Transverse colon (tissue), 4 donors: ENCODE measurements at regions not wholly inside any gene's neighbourhood (a gene's known extent, or its start where the extent isn't known, plus 50 kb on each side); places are given as distances from the start of the nearest gene placed in this dataset.
"Not testable (repeated sequence)": the region's sequence is repeated elsewhere in the genome, so short reads cannot be mapped to it uniquely, and the experiment has no call there.

Source experiments
- DNase-seq: peaks from one replicate; pipeline ENCODE4 v3.0.0-alpha.2; 2019
- H3K27ac ChIP-seq, 4 donors: fragments of 200-600 bp; sonication (generic); 2 replicates each; pipeline ENCODE4 v1.5.1; 2016 to 2018; ENCODE audit warnings: inconsistent platforms in 4 of 4
- H3K27me3 ChIP-seq: fragments of 200-600 bp; sonication (generic); 2 replicates; pipeline ENCODE4 v1.5.1; 2017; ENCODE audit warnings: inconsistent platforms
- H3K36me3 ChIP-seq, 4 donors: fragments of 200-600 bp; sonication (generic); 2 replicates each; pipeline ENCODE4 v1.5.1; 2017 to 2019; ENCODE audit warnings: inconsistent platforms in 4 of 4
- H3K4me1 ChIP-seq, 4 donors: fragments of 200-600 bp; sonication (generic); 2 replicates each; pipeline ENCODE4 v1.5.1; 2017 to 2020; ENCODE audit warnings: inconsistent platforms in 4 of 4
- H3K4me3 ChIP-seq, 4 donors: fragments of 200-600 bp; sonication (generic); 1 replicate in 1 of 4; 2 replicates in 3 of 4; pipeline versions ENCODE4 v1.5.1 to v1.6.1; 2017 to 2019; ENCODE audit warnings: inconsistent platforms in 4 of 4
- H3K9me3 ChIP-seq, 2 donors: fragments of 200-600 bp; sonication (generic); 2 replicates each; pipeline ENCODE4 v1.5.1; 2017 to 2019; ENCODE audit warnings: inconsistent platforms in 2 of 2
- EP300 ChIP-seq: sonication (generic); formaldehyde crosslinking; IDR thresholded peaks from one replicate; pipeline ENCODE4 v1.6.1; 2017; ENCODE audit warnings: antibody characterized with exemption, low read depth
- POLR2A ChIP-seq: fragments of 450-650 bp; IDR thresholded peaks from one replicate; pipeline ENCODE4 v1.6.1; 2016; ENCODE audit warnings: antibody characterized with exemption, mild to moderate bottlenecking, moderate library complexity
- POLR2AphosphoS5 ChIP-seq, 3 donors: sonication (generic); formaldehyde crosslinking; IDR thresholded peaks; one replicate each; pipeline ENCODE4 v1.6.1; 2016; ENCODE audit warnings: antibody characterized with exemption in 3 of 3
- WGBS, 2 donors: methylation state at CpG; one replicate each; pipeline ENCODE4 v1.1.5; 2018; ENCODE audit warnings: low coverage in 1 of 2; 5-methylcytosine and 5-hydroxymethylcytosine counted together
- in situ Hi-C, 4 donors: fragments of 200-750 bp; cut with MboI; loops; one replicate each; pipeline versions ENCODE4 v1.15.0 to v1.15.1; 2017; ENCODE audit warnings: low sequenced_read_pairs in 3 of 4, low pct_ligation_motif_present in 1 of 4, low pct_unique_long_range_greater_than_20kb in 1 of 4
- intact Hi-C: fragments of 100-400 bp; cut with DNase I; formaldehyde crosslinking; loops from one replicate; pipeline ENCODE4 v1.15.1; 2023; ENCODE audit warnings: low total_unique reads
- TF ChIP-seq, protein P1 (sequence below), 5 experiments: fragments of 200-600 bp in 3 of 5; fragments of 450-650 bp in 2 of 5; sonication (generic) in 3 of 5; IDR thresholded peaks; 1 replicate in 2 of 5; 2 replicates in 3 of 5; pipeline ENCODE4 v1.5.1; 2016 to 2017; ENCODE audit warnings: antibody characterized with exemption in 5 of 5, inconsistent platforms in 3 of 5, mild to moderate bottlenecking in 2 of 5, moderate library complexity in 1 of 5

DNA sequence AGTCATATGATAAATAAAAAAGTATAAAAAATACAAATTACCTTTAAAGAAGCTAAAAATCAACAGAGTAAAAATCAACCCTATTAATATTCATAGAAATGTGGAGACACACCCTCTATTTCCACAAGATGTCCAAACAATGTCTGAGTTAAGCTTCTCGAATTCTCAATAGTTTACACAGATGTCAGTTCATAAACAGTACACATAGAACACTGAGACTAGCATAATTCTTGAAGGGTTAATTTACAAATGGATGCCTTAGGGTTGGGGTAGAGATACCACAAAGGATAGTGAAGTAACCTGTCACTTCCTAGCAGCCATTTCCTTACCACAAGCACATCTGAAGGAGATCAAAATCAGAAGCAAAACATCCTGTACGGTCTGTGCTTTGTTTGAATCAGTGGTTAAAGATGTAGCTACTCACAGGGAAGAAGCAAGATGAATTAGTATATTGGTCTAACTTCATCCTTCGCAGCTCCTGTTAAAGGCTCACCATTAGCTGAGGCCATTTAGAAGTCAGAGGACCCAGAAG, 2393.9 kb downstream of the ARAP2 start:
- Histone ChIP-seq H3K27ac (no peak overlapping the region), H3K9me3 (peaks cover 0 to 5% of the 10 kb centered on the region in 2 donors), H3K27me3 (no peaks in the 10 kb centered on the region), H3K4me3 (no peak overlapping the region), H3K4me1 (no peaks in the 10 kb centered on the region), H3K36me3 (no peaks in the 10 kb centered on the region)
- TF ChIP-seq, protein P1, sequence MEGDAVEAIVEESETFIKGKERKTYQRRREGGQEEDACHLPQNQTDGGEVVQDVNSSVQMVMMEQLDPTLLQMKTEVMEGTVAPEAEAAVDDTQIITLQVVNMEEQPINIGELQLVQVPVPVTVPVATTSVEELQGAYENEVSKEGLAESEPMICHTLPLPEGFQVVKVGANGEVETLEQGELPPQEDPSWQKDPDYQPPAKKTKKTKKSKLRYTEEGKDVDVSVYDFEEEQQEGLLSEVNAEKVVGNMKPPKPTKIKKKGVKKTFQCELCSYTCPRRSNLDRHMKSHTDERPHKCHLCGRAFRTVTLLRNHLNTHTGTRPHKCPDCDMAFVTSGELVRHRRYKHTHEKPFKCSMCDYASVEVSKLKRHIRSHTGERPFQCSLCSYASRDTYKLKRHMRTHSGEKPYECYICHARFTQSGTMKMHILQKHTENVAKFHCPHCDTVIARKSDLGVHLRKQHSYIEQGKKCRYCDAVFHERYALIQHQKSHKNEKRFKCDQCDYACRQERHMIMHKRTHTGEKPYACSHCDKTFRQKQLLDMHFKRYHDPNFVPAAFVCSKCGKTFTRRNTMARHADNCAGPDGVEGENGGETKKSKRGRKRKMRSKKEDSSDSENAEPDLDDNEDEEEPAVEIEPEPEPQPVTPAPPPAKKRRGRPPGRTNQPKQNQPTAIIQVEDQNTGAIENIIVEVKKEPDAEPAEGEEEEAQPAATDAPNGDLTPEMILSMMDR (IDR thresholded peaks at IDR 0.05): no peak
- TF ChIP-seq POLR2A: no peak
- no peak for TF ChIP-seq EP300
- no peak for TF ChIP-seq POLR2AphosphoS5 (IDR thresholded peaks at IDR 0.05)
- in situ Hi-C loops: no loop called here
- 65 to 79% methylated on average over 2 to 3 of the region's 3 CpGs for WGBS, 2 donors
- intact Hi-C loops: no loop called here
- no peak for DNase-seq

GRCh38 chr4:33853670-33854069, 2390.6 kb downstream of the ARAP2 start:
- in situ Hi-C loops: not testable (repeated sequence)

GRCh38 chr4:33864290-33864859, 2379.9 kb downstream of the ARAP2 start:
- DNase-seq: no peak
- WGBS, 2 donors: 90 to 100% methylated on average over 1 to 6 of the region's 6 CpGs
- in situ Hi-C loops: no loop called here
- H3K27me3 ChIP-seq: no peaks in the 10 kb centered on the region
- TF ChIP-seq, protein P1 (IDR thresholded peaks at IDR 0.05): no peak
- no peak for TF ChIP-seq POLR2A
- no peak for TF ChIP-seq EP300
- TF ChIP-seq POLR2AphosphoS5 (IDR thresholded peaks at IDR 0.05): no peak
- intact Hi-C loops: no loop called here
- no peaks in the 10 kb centered on the region for H3K36me3 ChIP-seq
- no peak overlapping the region for H3K27ac ChIP-seq
- no peaks in the 10 kb centered on the region for H3K9me3 ChIP-seq
- H3K4me1 ChIP-seq: no peaks in the 10 kb centered on the region
- no peak overlapping the region for H3K4me3 ChIP-seq

More at GRCh38 chr4:33853670-33854069, 2390.6 kb downstream of the ARAP2 start:
- H3K27me3 ChIP-seq, H3K27ac ChIP-seq, DNase-seq, H3K4me3 ChIP-seq, intact Hi-C loops, H3K36me3 ChIP-seq, H3K4me1 ChIP-seq, H3K9me3 ChIP-seq: not testable (repeated sequence)

DNA sequence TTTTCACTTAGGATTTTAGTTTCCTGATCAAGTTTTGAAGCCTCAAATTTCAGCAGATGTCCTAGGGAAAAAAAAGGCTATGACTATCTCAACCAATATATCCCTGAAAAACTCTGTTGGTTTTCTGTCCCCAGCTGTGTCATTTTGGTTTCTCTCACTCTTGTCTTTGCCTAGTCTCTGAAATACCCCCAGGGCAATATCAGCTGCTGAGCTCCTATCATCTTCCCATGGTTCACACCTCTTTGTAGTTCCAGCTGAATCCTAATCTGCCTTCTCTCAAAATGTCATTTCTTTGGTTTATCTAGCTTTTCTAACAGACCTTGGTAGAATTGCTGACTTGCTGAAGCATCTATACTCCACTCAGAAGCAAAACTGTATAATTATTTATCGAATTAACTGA, 2370.5 kb downstream of the ARAP2 start:
- no peak overlapping the region for H3K4me3 ChIP-seq
- H3K27ac ChIP-seq: no peak overlapping the region
- no peak for DNase-seq
- WGBS, 2 donors: 25 to 43% methylated on average over 1 of the region's 1 CpG
- no peaks in the 10 kb centered on the region for H3K27me3 ChIP-seq
- peaks cover 2 to 10% of the 10 kb centered on the region in 2 donors for H3K9me3 ChIP-seq
- TF ChIP-seq POLR2AphosphoS5 (IDR thresholded peaks at IDR 0.05): no peak
- TF ChIP-seq POLR2A: no peak
- TF ChIP-seq, protein P1 (IDR thresholded peaks at IDR 0.05): no peak
- no peak for TF ChIP-seq EP300
- H3K36me3 ChIP-seq: no peaks in the 10 kb centered on the region
- no peaks in the 10 kb centered on the region for H3K4me1 ChIP-seq
- in situ Hi-C loops: no loop called here
- intact Hi-C loops: no loop called here

- DNase-seq: no peak
- intact Hi-C loops: no loop called here
- no peak overlapping the region for H3K4me3 ChIP-seq
- H3K36me3 ChIP-seq: no peaks in the 10 kb centered on the region
- H3K9me3 ChIP-seq: peaks cover 0 to 7% of the 10 kb centered on the region in 2 donors
- H3K4me1 ChIP-seq: no peaks in the 10 kb centered on the region
- no peaks in the 10 kb centered on the region for H3K27me3 ChIP-seq
- no peak for TF ChIP-seq POLR2AphosphoS5 (IDR thresholded peaks at IDR 0.05)
- no peak for TF ChIP-seq EP300
- TF ChIP-seq, protein P1 (IDR thresholded peaks at IDR 0.05): no peak
- no peak for TF ChIP-seq POLR2A
- H3K27ac ChIP-seq: no peak overlapping the region
- in situ Hi-C loops: no loop called here
Measured at GRCh38 chr4:33878710-33879109, 2365.6 kb downstream of the ARAP2 start.
